Spleen (tissue), 7 donors: ENCODE measurements at regions not wholly inside any gene's neighbourhood (a gene's known extent, or its start where the extent isn't known, plus 50 kb on each side); places are given as distances from the start of the nearest gene placed in this dataset.
"Not testable (repeated sequence)": the region's sequence is repeated elsewhere in the genome, so short reads cannot be mapped to it uniquely, and the experiment has no call there.

ENCODE experiments used
- POLR2A ChIP-seq, 3 donors: fragments of 450-650 bp; IDR thresholded peaks; one replicate each; pipeline ENCODE4 v1.5.1; 2017; ENCODE audit warnings: antibody characterized with exemption in 3 of 3, mild to moderate bottlenecking in 1 of 3
- POLR2AphosphoS5 ChIP-seq, 3 donors: sonication (generic); formaldehyde crosslinking; IDR thresholded peaks; one replicate each; pipeline ENCODE4 v1.5.1; 2017; ENCODE audit warnings: antibody characterized with exemption in 3 of 3
- TF ChIP-seq, protein P1 (sequence below), 11 experiments: fragments of 200-600 bp in 7 of 11; fragments of 450-650 bp in 4 of 11; sonication (generic) in 4 of 11; IDR thresholded peaks in 8 of 11; conservative IDR thresholded peaks in 3 of 11; 1 replicate in 7 of 11; 2 replicates in 4 of 11; pipeline versions ENCODE4 v1.4.0 to v1.8.0; 2016 to 2021; ENCODE audit warnings: antibody characterized with exemption in 11 of 11, inconsistent platforms in 4 of 11, mild to moderate bottlenecking in 1 of 11
- donor health status: DM: no; HTN: no; CAD: no; lungs with moderate emphysema.
- donor health status: DM: no; HTN: no; CAD: no.
- donor health status: DM: no; HTN: no; CAD: no.

DNA sequence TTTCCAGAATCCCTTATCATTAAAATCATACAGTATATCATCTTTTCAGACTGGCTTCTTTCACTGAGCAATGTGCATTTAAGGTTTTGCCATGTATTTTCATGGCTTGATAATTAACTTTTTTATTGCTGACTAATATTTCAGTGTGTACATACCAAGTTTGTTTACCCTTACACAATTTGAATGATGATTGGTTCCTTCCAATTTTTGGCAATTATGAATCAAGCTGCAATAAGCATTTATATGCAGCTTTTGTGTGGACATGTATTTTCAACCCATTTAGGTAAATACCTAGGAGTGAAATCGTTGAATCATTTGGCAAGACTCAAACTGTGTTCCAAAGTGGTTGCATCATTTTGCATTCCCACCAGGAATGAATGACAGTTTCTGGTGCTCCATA, 272.8 kb downstream of the CNTNAP3 start:
- not testable (repeated sequence) for TF ChIP-seq POLR2A, POLR2AphosphoS5 (IDR thresholded peaks at IDR 0.05)
- TF ChIP-seq, protein P1, sequence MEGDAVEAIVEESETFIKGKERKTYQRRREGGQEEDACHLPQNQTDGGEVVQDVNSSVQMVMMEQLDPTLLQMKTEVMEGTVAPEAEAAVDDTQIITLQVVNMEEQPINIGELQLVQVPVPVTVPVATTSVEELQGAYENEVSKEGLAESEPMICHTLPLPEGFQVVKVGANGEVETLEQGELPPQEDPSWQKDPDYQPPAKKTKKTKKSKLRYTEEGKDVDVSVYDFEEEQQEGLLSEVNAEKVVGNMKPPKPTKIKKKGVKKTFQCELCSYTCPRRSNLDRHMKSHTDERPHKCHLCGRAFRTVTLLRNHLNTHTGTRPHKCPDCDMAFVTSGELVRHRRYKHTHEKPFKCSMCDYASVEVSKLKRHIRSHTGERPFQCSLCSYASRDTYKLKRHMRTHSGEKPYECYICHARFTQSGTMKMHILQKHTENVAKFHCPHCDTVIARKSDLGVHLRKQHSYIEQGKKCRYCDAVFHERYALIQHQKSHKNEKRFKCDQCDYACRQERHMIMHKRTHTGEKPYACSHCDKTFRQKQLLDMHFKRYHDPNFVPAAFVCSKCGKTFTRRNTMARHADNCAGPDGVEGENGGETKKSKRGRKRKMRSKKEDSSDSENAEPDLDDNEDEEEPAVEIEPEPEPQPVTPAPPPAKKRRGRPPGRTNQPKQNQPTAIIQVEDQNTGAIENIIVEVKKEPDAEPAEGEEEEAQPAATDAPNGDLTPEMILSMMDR (IDR thresholded peaks at IDR 0.05 in 8 of 11, conservative IDR thresholded peaks at IDR 0.05 in 3 of 11) = not testable (repeated sequence)
